Common myeloid progenitor, CD34-positive (primary cell): ENCODE measurements at regions not wholly inside any gene's neighbourhood (a gene's known extent, or its start where the extent isn't known, plus 50 kb on each side); places are given as distances from the start of the nearest gene placed in this dataset.
A peak's percentile ranks its signal among the peaks of the same experiment; 100 is the strongest.

ENCODE experiments used
- CTCF ChIA-PET: fragments of 350-600 bp; sonication (Branson Sonifier 250); formaldehyde crosslinking; loops from one replicate; lab custom pipeline; 2021; ENCODE audit warnings: antibody characterized with exemption; lab: Charles Lee
- POLR2A ChIA-PET: fragments of 350-600 bp; sonication (Branson Sonifier 250); formaldehyde crosslinking; loops from one replicate; lab custom pipeline; 2021; ENCODE audit warnings: antibody characterized with exemption; lab: Charles Lee
- DNase-seq, 3 donors: peaks; one replicate each; pipeline versions ENCODE4 v3.0.0 to v3.0.0-alpha.2; 2013
- H3K27ac ChIP-seq, 2 experiments: 1 replicate in 1 of 2; 2 replicates in 1 of 2; pipeline ENCODE4 v1.7.0; 2013; ENCODE audit warnings: inconsistent platforms in 2 of 2, low read length in 2 of 2, mild to moderate bottlenecking in 2 of 2, low read depth in 1 of 2, moderate library complexity in 1 of 2; ENCODE audit not compliant: severe bottlenecking in 2 of 2, insufficient read depth in 1 of 2, poor library complexity in 1 of 2
- H3K27me3 ChIP-seq, 5 experiments: replicated peaks in 2 of 5; 1 replicate in 3 of 5; 2 replicates in 2 of 5; pipeline versions ENCODE4 v1.6.1 to v1.7.0; 2013; ENCODE audit warnings: low read length in 4 of 5, mild to moderate bottlenecking in 2 of 5, moderate library complexity in 2 of 5, inconsistent platforms in 1 of 5; ENCODE audit not compliant: insufficient read depth in 5 of 5, control insufficient read depth in 4 of 5
- H3K36me3 ChIP-seq, 4 experiments: 1 replicate in 2 of 4; 2 replicates in 2 of 4; pipeline versions ENCODE4 v1.6.1 to v1.7.0; 2013; ENCODE audit warnings: low read length in 3 of 4, control low read depth in 1 of 4, mild to moderate bottlenecking in 1 of 4; ENCODE audit not compliant: control insufficient read depth in 4 of 4, insufficient read depth in 4 of 4
- H3K4me1 ChIP-seq, 4 experiments: 1 replicate in 3 of 4; 2 replicates in 1 of 4; pipeline versions ENCODE4 v1.6.1 to v1.7.1; 2013; ENCODE audit warnings: low read length in 3 of 4, mild to moderate bottlenecking in 3 of 4, control low read depth in 1 of 4, inconsistent platforms in 1 of 4, moderate library complexity in 1 of 4; ENCODE audit not compliant: control insufficient read depth in 4 of 4, insufficient read depth in 4 of 4; ENCODE audit errors: control extremely low read depth in 1 of 4
- H3K4me3 ChIP-seq, 7 experiments: 1 replicate in 4 of 7; 2 replicates in 3 of 7; pipeline versions ENCODE4 v1.5.1 to v1.7.0; 2013; ENCODE audit warnings: mild to moderate bottlenecking in 7 of 7, low read length in 6 of 7, moderate library complexity in 6 of 7, inconsistent platforms in 2 of 7, low read depth in 2 of 7, control low read depth in 1 of 7; ENCODE audit not compliant: insufficient read depth in 4 of 7, control insufficient read depth in 1 of 7; ENCODE audit errors: extremely low read depth in 1 of 7
- H3K9me3 ChIP-seq, 5 experiments: 1 replicate in 4 of 5; 2 replicates in 1 of 5; pipeline versions ENCODE4 v1.6.1 to v1.7.1; 2013; ENCODE audit warnings: low read length in 4 of 5, mild to moderate bottlenecking in 2 of 5, inconsistent platforms in 1 of 5, low read depth in 1 of 5, moderate library complexity in 1 of 5; ENCODE audit not compliant: control insufficient read depth in 4 of 5, insufficient read depth in 2 of 5; ENCODE audit errors: control extremely low read depth in 1 of 5
- WGBS: methylation state at CpG from one replicate; pipeline ENCODE4 v1.1.5; 2013; ENCODE audit not compliant: insufficient coverage; 5-methylcytosine and 5-hydroxymethylcytosine counted together

GRCh38 chr10:94225589-94225988, 137.2 kb downstream of the NOC3L start:
- no peaks in the 10 kb centered on the region for H3K4me1 ChIP-seq
- no peaks in the 10 kb centered on the region for H3K36me3 ChIP-seq
- POLR2A ChIA-PET = no interaction called here
- no peak overlapping the region for H3K27ac ChIP-seq
- CTCF ChIA-PET = no interaction called here
- WGBS = 89% methylated on average over 4 of the region's 4 CpGs
- no peak for DNase-seq
- no peak overlapping the region for H3K4me3 ChIP-seq
- no peaks in the 10 kb centered on the region for H3K27me3 ChIP-seq
- H3K9me3 ChIP-seq = no peaks in the 10 kb centered on the region

GRCh38 chr10:94230134-94230785, 132.5 kb downstream of the NOC3L start:
- Histone ChIP-seq H3K27ac (no peak overlapping the region), H3K4me3 (no peak overlapping the region), H3K4me1 (no peaks in the 10 kb centered on the region), H3K9me3 (no peaks in the 10 kb centered on the region), H3K27me3 (peaks cover 0 to 4% (median 2%) of the 10 kb centered on the region in 5 experiments), H3K36me3 (no peaks in the 10 kb centered on the region)
- 97% methylated on average over 7 of the region's 7 CpGs for WGBS
- CTCF ChIA-PET = no interaction called here
- POLR2A ChIA-PET = no interaction called here
- DNase-seq = no peak

- no peaks in the 10 kb centered on the region for H3K4me1 ChIP-seq
- H3K27me3 ChIP-seq = peaks cover 0 to 11% (median 3%) of the 10 kb centered on the region in 5 experiments
- no peak overlapping the region for H3K27ac ChIP-seq
- DNase-seq = no peak
- H3K4me3 ChIP-seq = no peak overlapping the region
- ChIA-PET POLR2A (interaction anchor here (0.6 kb wide), 1 partner anchor 179 kb away, joined by 3 read pairs; no protein-coding TSS in a partner anchor), CTCF (no interaction called here)
- H3K36me3 ChIP-seq = no peaks in the 10 kb centered on the region
- H3K9me3 ChIP-seq = no peaks in the 10 kb centered on the region
- WGBS = 95% methylated on average over 2 of the region's 2 CpGs
Observed at GRCh38 chr10:94232711-94233383, 129.9 kb downstream of the NOC3L start.

GRCh38 chr10:94235461-94235860, 127.3 kb downstream of the NOC3L start:
- Histone ChIP-seq H3K27ac (no peak overlapping the region), H3K36me3 (no peaks in the 10 kb centered on the region), H3K27me3 (peaks cover 0 to 15% (median 3%) of the 10 kb centered on the region in 5 experiments), H3K4me3 (no peak overlapping the region), H3K9me3 (peaks cover 0 to 2% (median 0%) of the 10 kb centered on the region in 5 experiments), H3K4me1 (no peaks in the 10 kb centered on the region)
- ChIA-PET POLR2A (no interaction called here), CTCF (interaction anchor here (1.0 kb wide), 1 partner anchor 11 kb away, joined by 3 read pairs; no protein-coding TSS in a partner anchor)
- no CpG with 5 or more reads among the region's 1 CpG for WGBS
- no peak for DNase-seq

DNA sequence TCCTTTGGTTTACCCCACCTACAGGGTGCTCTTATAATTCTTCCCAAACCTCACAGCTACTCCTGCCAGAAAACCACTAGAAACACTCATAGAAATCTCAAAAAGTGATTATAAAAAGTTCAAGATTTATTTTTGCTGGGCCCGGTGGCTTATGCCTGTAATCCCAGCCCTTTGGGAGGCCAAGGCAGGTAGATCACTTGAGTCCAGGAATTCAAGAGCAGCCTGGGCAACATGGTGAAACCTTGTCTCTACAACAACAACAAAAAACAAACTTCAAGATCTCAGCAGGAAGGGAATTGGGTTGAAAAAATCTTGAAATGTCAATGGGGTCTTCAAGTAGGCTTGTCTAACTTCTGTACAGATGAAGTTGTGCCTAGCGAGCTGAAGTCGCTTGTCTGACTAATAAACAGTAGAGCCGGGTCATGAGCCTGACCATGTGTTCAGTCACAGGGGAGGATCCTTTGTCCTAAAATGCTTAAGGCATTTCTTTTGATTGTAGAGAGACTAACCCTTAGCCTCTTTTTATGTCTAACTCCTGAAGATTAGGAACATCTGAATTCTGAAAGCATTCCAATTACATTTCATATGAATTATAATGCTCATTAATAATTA, 124.6 kb downstream of the NOC3L start:
- ChIA-PET CTCF (no interaction called here), POLR2A (no interaction called here)
- no peak overlapping the region for H3K27ac ChIP-seq
- no peak for DNase-seq
- no peaks in the 10 kb centered on the region for H3K4me1 ChIP-seq
- no peak overlapping the region for H3K4me3 ChIP-seq
- 82% methylated on average over 3 of the region's 4 CpGs for WGBS
- H3K36me3 ChIP-seq = no peaks in the 10 kb centered on the region
- H3K27me3 ChIP-seq = peaks cover 0 to 16% (median 3%) of the 10 kb centered on the region in 5 experiments
- H3K9me3 ChIP-seq = peaks cover 0 to 2% (median 0%) of the 10 kb centered on the region in 5 experiments

- CTCF ChIA-PET = no interaction called here
- Histone ChIP-seq H3K36me3 (no peaks in the 10 kb centered on the region), H3K27ac (no peak overlapping the region), H3K27me3 (peaks cover 0 to 23% (median 3%) of the 10 kb centered on the region in 5 experiments), H3K9me3 (peaks cover 0 to 2% (median 0%) of the 10 kb centered on the region in 5 experiments), H3K4me1 (no peaks in the 10 kb centered on the region), H3K4me3 (no peak overlapping the region)
- POLR2A ChIA-PET = no interaction called here
- WGBS = 60% methylated on average over 1 of the region's 6 CpGs
- peak in 1 of 3 donors; percentile 11 for DNase-seq
Observed at GRCh38 chr10:94239696-94240095, 123.0 kb downstream of the NOC3L start.

DNA sequence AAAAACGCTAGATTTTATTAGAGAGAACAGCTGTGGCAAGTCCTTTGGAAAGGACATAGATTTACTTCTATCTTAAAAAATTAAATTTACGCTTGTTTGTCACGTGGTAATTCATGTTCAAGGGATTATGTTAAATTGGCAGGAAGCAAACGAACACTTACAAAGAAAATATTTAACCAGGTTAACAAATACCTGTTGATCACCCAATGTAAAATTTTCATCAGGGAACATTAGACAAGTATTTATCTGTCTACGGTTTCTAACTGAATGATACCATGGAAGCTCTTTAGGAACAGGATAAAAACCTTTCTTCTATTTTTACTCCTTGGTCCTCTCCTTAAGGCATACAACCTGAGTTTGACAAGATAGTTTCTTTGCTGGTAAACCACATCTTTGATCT, 122.2 kb downstream of the NOC3L start:
- ChIA-PET CTCF (no interaction called here), POLR2A (no interaction called here)
- H3K36me3 ChIP-seq = no peaks in the 10 kb centered on the region
- H3K27ac ChIP-seq = no peak overlapping the region
- no peak for DNase-seq
- H3K27me3 ChIP-seq = peaks cover 0 to 20% (median 3%) of the 10 kb centered on the region in 5 experiments
- 100% methylated on average over 1 of the region's 5 CpGs for WGBS
- H3K4me3 ChIP-seq = no peak overlapping the region
- peaks cover 0 to 2% (median 0%) of the 10 kb centered on the region in 5 experiments for H3K9me3 ChIP-seq
- no peaks in the 10 kb centered on the region for H3K4me1 ChIP-seq
